Activated T-cell treated with anti-CD3 and anti-CD28 coated beads, Interleukin-2, amount 50 U/mL, for 4 hours (primary cell): ENCODE measurements at regions not wholly inside any gene's neighbourhood (a gene's known extent, or its start where the extent isn't known, plus 50 kb on each side); places are given as distances from the start of the nearest gene placed in this dataset.
"Not testable (repeated sequence)": the region's sequence is repeated elsewhere in the genome, so short reads cannot be mapped to it uniquely, and the experiment has no call there.

Experiments
- ATAC-seq, 2 donors: fragments of 200-7000 bp; cut with Tn5 transposase; one replicate each; pipeline ENCODE4 v1.10.0; 2021
- DNase-seq: peaks from one replicate; pipeline ENCODE4 v3.0.0-alpha.2; 2020
- H3K27me3 Mint-ChIP-seq: one replicate; pipeline ENCODE4 v1.8.0; 2021; ENCODE audit warnings: low read depth, mixed read lengths
- H3K36me3 Mint-ChIP-seq: one replicate; pipeline ENCODE4 v1.8.0; 2022; ENCODE audit warnings: mixed read lengths; ENCODE audit not compliant: insufficient read depth
- H3K4me1 Mint-ChIP-seq: one replicate; pipeline ENCODE4 v1.8.0; 2021; ENCODE audit warnings: low read depth, mixed read lengths
- H3K4me3 Mint-ChIP-seq: one replicate; pipeline ENCODE4 v1.8.0; 2021; ENCODE audit warnings: mild to moderate bottlenecking, moderate library complexity, mixed read lengths
- H3K9me3 Mint-ChIP-seq: one replicate; pipeline ENCODE4 v1.8.0; 2021; ENCODE audit warnings: mixed read lengths

DNA sequence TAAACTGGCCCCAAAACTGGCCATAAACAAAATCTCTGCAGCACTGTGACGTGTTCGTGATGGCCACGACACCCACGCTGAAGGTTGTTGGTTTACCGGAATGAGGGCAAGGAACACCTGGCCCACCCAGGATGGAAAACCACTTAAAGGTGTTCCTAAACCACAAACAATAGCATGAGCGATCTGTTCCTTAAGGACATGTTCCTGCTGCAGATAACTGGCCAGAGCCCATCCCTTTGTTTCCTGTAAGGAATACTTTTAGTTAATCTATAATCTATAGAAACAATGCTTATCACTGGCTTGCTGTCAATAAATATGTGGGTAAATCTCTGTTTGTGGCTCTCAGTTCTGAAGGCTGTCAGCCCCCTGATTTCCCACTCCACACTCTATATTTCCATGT lies 305.2 kb upstream of the RPS23 start:
- not testable (repeated sequence) for H3K36me3 Mint-ChIP-seq, DNase-seq, ATAC-seq, H3K27me3 Mint-ChIP-seq, H3K4me1 Mint-ChIP-seq, H3K4me3 Mint-ChIP-seq
- H3K9me3 Mint-ChIP-seq: peaks cover 31% of the 10 kb centered on the region

DNA sequence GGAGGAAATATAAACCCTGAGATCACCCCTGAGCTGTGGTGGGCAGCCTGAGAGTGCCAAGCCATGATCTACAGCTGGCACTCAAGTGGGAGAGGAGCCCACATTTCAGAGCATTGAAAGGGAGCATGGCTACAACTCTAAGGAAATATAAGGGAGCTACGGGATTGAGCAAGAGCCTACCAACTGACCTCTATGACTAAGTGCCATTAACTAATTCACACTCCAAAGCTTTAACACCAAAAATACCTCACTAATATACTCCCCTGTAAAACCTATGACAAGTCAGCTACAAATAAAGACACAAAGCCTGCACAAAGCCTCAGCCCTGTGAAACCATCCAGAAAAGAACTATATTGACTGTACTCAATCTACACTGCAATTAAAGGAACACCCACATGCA lies 286.8 kb upstream of the RPS23 start:
- H3K36me3 Mint-ChIP-seq: no peaks in the 10 kb centered on the region
- DNase-seq (no peak), ATAC-seq (no peak)
- no peak overlapping the region for H3K4me3 Mint-ChIP-seq
- no peaks in the 10 kb centered on the region for H3K9me3 Mint-ChIP-seq
- no peaks in the 10 kb centered on the region for H3K4me1 Mint-ChIP-seq
- H3K27me3 Mint-ChIP-seq: no peaks in the 10 kb centered on the region

DNA sequence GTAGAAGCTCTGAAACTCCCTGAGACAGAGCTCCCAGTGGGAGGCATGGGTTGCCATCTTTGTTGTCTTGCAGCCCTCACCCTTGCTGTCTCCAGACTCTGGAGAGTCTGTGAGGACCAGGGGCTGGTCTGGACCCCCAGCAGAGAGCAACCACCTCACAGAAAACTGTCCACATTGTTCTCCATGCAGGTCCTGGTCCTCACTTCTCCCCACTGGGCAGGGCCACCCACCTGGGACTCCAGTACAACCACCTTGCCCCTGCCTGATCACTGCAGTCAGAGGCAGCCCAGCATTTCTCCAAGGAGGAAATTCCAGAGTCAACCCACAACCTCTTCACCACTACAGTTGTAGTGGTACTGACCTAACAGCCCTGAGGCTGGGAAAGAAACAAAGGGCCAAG lies 285.6 kb upstream of the RPS23 start:
- H3K4me3 Mint-ChIP-seq: no peak overlapping the region
- no peaks in the 10 kb centered on the region for H3K27me3 Mint-ChIP-seq
- no peaks in the 10 kb centered on the region for H3K9me3 Mint-ChIP-seq
- DNase-seq (no peak), ATAC-seq (no peak)
- H3K4me1 Mint-ChIP-seq: no peaks in the 10 kb centered on the region
- H3K36me3 Mint-ChIP-seq: no peaks in the 10 kb centered on the region

DNA sequence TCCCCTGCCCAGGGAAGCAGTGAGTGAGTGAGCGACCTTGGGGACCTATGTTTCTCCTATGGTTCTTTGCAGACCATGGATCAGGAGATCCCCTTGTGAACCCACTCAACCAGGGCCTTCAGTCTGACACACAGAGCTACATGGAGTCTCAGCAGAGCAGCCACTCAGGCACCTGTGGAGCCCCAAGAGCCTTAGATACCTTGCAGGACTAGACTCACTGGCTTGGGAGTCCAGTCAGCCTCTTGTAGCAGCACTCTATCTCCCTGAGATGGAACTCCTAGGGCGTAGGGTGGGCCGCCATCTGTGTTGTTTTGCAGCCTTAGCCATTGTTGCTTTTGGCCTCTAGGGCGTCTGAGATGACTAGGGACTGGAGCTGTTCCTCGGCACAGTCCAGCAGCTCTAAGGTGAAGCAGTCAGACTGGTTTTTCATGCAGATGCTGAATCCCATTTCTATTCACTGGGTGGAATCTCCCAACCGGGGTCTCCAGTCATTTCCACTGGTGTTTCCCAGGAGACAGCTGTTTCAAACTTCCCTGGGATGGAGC lies 284.6 kb upstream of the RPS23 start:
- no peak overlapping the region for H3K4me3 Mint-ChIP-seq
- H3K9me3 Mint-ChIP-seq: peaks cover 3% of the 10 kb centered on the region
- no peaks in the 10 kb centered on the region for H3K36me3 Mint-ChIP-seq
- no peaks in the 10 kb centered on the region for H3K4me1 Mint-ChIP-seq
- ATAC-seq (no peak), DNase-seq (no peak)
- no peaks in the 10 kb centered on the region for H3K27me3 Mint-ChIP-seq

DNA sequence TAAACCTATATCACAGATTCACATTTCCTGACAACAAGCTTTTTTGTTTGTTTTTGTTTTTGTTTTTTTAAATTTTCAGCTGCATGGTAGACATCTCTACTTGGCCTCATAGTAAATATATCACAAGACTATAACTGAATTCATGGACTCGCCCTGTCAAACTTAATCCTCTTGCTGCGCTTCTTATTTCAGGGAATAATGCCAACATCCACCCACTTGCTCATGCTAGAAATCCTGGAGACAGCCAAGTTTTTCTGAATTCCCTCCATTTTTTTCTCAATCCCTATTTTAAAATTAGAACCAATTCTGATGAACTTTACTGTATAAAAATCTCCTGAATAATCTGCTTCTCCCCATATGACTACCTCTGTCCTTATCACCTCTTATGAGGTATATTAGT lies 283.6 kb upstream of the RPS23 start:
- no peak for DNase-seq
- peaks cover 9% of the 10 kb centered on the region for H3K9me3 Mint-ChIP-seq
- no peak overlapping the region for H3K4me3 Mint-ChIP-seq
- no peaks in the 10 kb centered on the region for H3K4me1 Mint-ChIP-seq
- H3K36me3 Mint-ChIP-seq: no peaks in the 10 kb centered on the region
- no peaks in the 10 kb centered on the region for H3K27me3 Mint-ChIP-seq
- ATAC-seq: no peak

DNA sequence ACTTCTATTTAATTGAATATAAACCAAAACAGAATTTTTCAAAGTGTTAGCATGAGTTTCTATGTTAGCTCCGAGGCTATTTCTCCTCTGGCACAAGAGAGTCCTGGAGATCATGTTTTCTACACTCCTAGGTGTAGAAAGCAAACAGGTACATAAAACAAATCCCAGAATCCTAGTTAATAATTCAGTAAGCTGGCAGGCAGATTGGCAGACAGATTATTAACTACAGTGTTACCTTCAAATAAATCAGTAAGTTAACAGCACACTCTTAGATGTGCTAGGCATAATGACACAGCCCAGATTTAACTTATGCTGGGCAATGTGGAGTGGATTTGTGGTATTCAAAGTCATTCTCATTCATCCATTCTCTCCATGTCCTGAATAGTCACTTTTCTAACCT lies 282.8 kb upstream of the RPS23 start:
- Mint-ChIP-seq H3K36me3 (no peaks in the 10 kb centered on the region), H3K27me3 (no peaks in the 10 kb centered on the region), H3K4me1 (no peaks in the 10 kb centered on the region), H3K9me3 (peaks cover 9% of the 10 kb centered on the region), H3K4me3 (no peak overlapping the region)
- ATAC-seq (no peak), DNase-seq (no peak)

DNA sequence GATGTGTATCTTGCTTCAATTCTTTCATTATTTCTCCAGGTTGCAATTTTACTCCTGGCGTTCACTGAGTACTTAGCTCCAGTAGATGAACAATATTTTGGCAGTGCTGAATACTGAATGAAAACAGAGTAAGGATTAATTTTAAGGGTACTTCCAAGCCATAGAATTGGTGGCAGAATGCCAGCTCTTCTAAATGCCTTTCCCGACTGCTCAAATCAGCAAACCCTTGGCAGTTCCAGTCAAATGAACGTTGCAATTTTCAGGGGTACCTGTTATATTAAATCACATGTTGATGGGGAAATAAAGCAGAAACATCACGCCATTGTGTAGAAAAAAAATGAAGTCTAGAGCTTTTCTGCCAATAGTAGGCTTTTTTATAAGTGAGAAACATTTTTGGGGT lies 282.4 kb upstream of the RPS23 start:
- ATAC-seq (no peak), DNase-seq (no peak)
- no peak overlapping the region for H3K4me3 Mint-ChIP-seq
- peaks cover 9% of the 10 kb centered on the region for H3K9me3 Mint-ChIP-seq
- no peaks in the 10 kb centered on the region for H3K27me3 Mint-ChIP-seq
- no peaks in the 10 kb centered on the region for H3K36me3 Mint-ChIP-seq
- H3K4me1 Mint-ChIP-seq: no peaks in the 10 kb centered on the region

DNA sequence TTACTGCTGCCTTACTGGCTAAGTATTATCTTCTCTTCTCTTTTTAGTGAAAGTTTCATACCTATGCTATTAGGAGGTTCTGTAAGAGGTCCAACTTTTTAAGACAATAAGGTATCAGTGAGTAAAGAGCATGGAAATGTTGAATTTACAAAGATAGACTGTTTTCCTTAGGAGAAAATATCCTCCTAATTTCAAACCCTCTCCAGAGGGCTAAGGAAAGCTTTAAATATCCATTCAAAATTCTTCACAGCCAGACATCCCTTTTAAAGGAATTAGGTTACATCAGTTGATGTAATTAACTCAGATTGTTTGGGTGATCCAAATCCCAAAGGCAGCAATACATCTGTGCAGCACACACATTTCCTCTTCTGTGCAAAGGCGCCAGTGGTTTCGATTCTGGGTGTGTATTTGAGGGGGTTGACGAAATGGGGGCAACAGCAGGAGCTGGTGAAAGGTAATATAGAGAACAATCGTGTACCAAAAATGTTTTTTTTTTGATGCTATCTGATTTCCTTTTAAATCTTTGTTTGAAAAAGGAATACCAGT lies 273.8 kb upstream of the RPS23 start:
- ATAC-seq (no peak), DNase-seq (no peak)
- no peak overlapping the region for H3K4me3 Mint-ChIP-seq
- H3K36me3 Mint-ChIP-seq: no peaks in the 10 kb centered on the region
- no peaks in the 10 kb centered on the region for H3K9me3 Mint-ChIP-seq
- no peaks in the 10 kb centered on the region for H3K27me3 Mint-ChIP-seq
- no peaks in the 10 kb centered on the region for H3K4me1 Mint-ChIP-seq

DNA sequence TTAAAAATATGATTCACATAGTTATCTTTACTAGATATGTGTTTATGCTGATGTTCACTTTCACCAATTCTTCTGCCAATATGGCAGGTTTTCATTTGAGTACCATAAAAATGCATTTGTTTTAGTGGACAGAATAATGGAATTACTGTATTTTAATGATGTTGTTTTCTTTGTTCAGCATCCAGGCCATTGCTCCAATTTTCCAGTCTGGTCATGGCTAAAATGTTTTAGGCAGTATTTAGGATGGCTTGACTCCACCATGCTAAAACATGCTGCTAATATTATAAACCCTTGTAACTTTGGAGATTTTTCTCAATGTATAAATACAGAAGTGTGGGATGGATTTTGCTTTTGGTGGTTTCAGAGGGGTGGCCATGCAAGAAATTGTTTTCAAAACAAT lies 273.0 kb upstream of the RPS23 start:
- no peaks in the 10 kb centered on the region for H3K36me3 Mint-ChIP-seq
- DNase-seq: no peak
- no peaks in the 10 kb centered on the region for H3K27me3 Mint-ChIP-seq
- no peaks in the 10 kb centered on the region for H3K9me3 Mint-ChIP-seq
- H3K4me3 Mint-ChIP-seq: no peak overlapping the region
- H3K4me1 Mint-ChIP-seq: no peaks in the 10 kb centered on the region
- ATAC-seq: no peak

DNA sequence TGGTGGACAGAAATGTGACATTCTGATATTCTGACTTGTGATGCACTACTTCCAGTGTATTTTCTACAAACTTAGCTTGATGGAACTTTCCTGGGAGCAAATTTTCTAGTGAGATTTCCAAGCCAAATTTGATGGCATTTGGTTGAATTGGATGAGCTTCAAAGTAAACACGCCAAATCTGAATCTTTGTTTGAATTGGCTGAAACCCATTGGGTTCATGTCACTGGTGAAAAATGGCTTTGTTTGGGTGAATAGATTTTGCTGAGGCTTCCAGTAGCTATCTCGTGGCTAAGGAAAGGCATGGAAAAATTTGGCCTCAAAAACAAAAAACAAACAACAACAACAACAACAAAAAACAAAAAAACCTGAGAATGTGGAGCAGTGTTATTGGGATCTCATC lies 271.1 kb upstream of the RPS23 start:
- H3K9me3 Mint-ChIP-seq: no peaks in the 10 kb centered on the region
- no peak for DNase-seq
- no peaks in the 10 kb centered on the region for H3K4me1 Mint-ChIP-seq
- no peaks in the 10 kb centered on the region for H3K36me3 Mint-ChIP-seq
- peaks cover 2% of the 10 kb centered on the region for H3K27me3 Mint-ChIP-seq
- H3K4me3 Mint-ChIP-seq: no peak overlapping the region
- no peak for ATAC-seq

DNA sequence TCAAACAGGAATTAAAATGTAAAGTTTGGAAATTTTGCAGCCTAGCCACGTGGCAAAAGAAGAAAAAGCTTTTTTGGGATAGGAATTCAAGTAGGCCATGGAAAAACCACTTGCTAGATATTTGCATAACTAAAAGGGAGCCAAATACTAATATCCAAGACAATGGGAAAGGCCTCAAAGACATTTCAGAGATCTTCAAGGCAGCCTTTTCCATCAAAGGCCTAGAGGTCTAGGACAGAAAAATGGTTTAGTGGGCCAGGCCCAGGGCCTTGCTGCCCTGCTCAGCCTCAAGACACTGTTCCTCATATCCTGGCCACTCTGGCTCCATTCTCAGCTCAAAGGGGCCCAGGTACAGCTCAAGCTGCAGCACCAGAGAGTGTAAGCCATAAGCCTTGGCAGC lies 265.9 kb upstream of the RPS23 start:
- peaks cover 5% of the 10 kb centered on the region for H3K9me3 Mint-ChIP-seq
- DNase-seq (no peak), ATAC-seq (no peak)
- H3K36me3 Mint-ChIP-seq: no peaks in the 10 kb centered on the region
- no peak overlapping the region for H3K4me3 Mint-ChIP-seq
- H3K4me1 Mint-ChIP-seq: no peaks in the 10 kb centered on the region
- H3K27me3 Mint-ChIP-seq: peaks cover 2% of the 10 kb centered on the region

DNA sequence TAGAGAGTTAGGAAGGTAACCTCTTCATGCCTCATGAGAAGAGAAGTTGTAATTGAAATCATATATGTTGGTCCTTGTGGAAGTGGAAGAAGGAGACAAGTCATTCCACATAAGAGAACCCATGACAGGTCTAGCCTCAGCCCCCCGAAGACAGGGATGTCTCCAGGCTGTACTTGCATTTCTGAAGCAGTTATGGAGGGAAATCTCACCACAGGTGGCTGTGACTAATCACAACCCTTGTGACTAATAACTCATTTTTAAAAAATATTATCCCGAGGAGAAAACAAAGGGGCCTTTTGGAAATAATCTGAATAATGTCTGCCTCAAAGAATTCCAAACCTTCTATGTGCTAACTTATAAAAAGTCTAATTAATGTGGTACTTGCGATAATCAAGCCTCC lies 262.1 kb upstream of the RPS23 start:
- Mint-ChIP-seq H3K4me3 (no peak overlapping the region), H3K27me3 (peaks cover 2% of the 10 kb centered on the region), H3K36me3 (no peaks in the 10 kb centered on the region), H3K4me1 (no peaks in the 10 kb centered on the region), H3K9me3 (peaks cover 5% of the 10 kb centered on the region)
- DNase-seq: no peak
- ATAC-seq: no peak

DNA sequence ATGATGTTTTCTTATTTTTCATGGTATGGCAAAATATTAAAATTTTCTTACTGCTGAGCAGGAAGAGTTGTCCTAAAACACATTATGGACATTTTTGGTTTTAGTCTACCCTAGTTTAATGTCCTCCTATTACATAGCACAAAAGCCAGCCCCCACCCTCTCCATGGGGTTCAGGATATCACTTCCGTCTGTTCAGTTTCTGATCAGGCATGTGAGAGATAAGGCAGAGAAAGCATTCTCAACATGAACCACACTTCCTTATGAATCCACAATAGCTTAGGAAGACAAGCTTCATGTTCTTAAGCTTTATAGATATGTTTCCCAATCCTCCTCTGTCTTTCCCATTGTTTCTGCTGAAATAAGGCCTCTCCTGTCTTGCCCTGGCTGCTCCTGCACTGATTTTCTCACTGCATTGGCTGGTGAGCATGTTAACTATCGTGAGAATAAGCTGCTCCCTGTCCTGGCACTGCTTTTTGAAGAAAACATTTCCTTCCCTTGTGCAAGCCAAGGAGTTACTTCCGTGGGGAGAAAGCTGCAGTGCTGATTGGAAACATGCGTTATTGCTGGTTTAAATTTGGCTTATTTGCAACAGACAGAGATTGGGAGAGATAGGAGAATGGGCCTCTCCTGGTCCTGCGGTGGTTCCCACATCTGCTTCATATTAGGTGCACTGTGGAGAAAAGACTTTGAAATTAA lies 260.3 kb upstream of the RPS23 start:
- Mint-ChIP-seq H3K4me1 (no peaks in the 10 kb centered on the region), H3K4me3 (no peak overlapping the region), H3K27me3 (no peaks in the 10 kb centered on the region), H3K36me3 (no peaks in the 10 kb centered on the region), H3K9me3 (peaks cover 4% of the 10 kb centered on the region)
- DNase-seq (no peak), ATAC-seq (no peak)

DNA sequence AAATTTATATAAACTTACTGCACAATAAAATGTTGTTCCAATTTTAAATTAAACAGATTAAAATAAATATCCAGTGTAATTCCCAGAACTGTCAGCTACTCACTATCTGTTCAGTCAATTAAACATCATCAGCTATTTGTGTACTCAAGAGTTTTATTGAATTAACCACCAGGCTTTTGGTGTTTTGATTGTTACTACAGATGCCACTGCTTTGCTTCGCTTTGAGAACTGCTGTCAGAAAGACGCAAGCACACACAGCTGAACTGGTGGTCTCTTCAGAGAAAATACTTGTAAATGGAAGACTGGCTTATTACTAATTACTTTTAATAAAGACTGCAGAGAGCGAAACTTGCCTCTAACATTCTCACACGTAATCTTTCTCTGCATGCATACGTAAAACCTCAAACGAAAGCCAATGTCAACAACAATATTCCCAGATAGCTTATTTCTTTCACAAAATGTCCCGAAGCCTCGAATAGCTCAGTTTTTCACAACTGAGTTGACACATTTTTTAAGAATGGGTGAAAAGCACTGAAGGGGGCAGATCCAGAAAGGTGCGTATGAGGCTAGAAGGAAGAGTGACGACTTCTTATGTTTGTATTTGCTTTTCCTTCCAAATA lies 259.6 kb upstream of the RPS23 start:
- H3K4me3 Mint-ChIP-seq: no peak overlapping the region
- H3K9me3 Mint-ChIP-seq: no peaks in the 10 kb centered on the region
- H3K27me3 Mint-ChIP-seq: no peaks in the 10 kb centered on the region
- H3K4me1 Mint-ChIP-seq: no peaks in the 10 kb centered on the region
- no peak for DNase-seq
- H3K36me3 Mint-ChIP-seq: no peaks in the 10 kb centered on the region
- no peak for ATAC-seq

DNA sequence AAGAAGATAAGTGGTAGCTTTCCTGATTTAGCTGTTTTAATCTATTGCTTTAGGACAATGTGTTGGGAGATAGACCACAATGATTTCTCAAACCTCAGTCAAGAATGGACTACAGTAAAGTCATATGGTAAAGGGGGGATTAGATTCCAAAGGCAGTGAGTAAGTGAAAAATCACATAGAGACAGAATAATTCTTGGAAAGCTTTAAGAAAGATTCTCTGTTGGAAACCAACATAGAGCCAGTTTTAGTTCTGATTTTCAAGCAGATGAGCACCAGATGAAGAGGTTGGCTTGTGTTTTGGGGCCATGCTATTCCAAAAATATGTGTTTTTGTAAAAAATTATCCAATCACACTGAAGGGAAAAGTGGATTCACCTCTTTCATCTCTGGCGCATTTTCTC lies 256.8 kb upstream of the RPS23 start:
- ATAC-seq (no peak), DNase-seq (no peak)
- Mint-ChIP-seq H3K9me3 (peaks cover 5% of the 10 kb centered on the region), H3K4me1 (no peaks in the 10 kb centered on the region), H3K27me3 (no peaks in the 10 kb centered on the region), H3K4me3 (no peak overlapping the region), H3K36me3 (peaks cover 2% of the 10 kb centered on the region)
